DOHH2 (cell line): ENCODE measurements at regions not wholly inside any gene's neighbourhood (a gene's known extent, or its start where the extent isn't known, plus 50 kb on each side); places are given as distances from the start of the nearest gene placed in this dataset.

Experiments
- H3F3A ChIP-seq: fragments of 200-600 bp; sonication (generic), shearing (Covaris generic); 2 replicates; pipeline ENCODE4 v1.6.0; 2016; ENCODE audit warnings: antibody characterized with exemption, mild to moderate bottlenecking; ENCODE audit not compliant: control insufficient read depth, insufficient read depth
- H3K27ac ChIP-seq: fragments of 200-600 bp; sonication (generic); 2 replicates; pipeline ENCODE4 v1.5.1; 2014; ENCODE audit warnings: low read depth, mild to moderate bottlenecking, low read length, moderate library complexity
- H3K27me3 ChIP-seq: fragments of 200-600 bp; sonication (generic); 2 replicates; pipeline ENCODE4 v1.6.1; 2014; ENCODE audit warnings: mild to moderate bottlenecking, low read length, mixed read lengths; ENCODE audit not compliant: control insufficient read depth
- H3K36me3 ChIP-seq: fragments of 200-600 bp; sonication (generic); 2 replicates; pipeline ENCODE4 v1.6.1; 2014; ENCODE audit warnings: mild to moderate bottlenecking, low read length, moderate library complexity, mixed read lengths; ENCODE audit not compliant: control insufficient read depth
- H3K4me1 ChIP-seq: fragments of 200-600 bp; sonication (generic); 2 replicates; pipeline ENCODE4 v1.6.1; 2014; ENCODE audit warnings: mild to moderate bottlenecking, low read length, mixed read lengths; ENCODE audit not compliant: control insufficient read depth
- H3K4me2 ChIP-seq: fragments of 200-600 bp; sonication (generic); 2 replicates; pipeline ENCODE4 v1.6.0; 2014; ENCODE audit warnings: mild to moderate bottlenecking, low read length, moderate library complexity
- H3K4me3 ChIP-seq: fragments of 200-600 bp; sonication (generic); 2 replicates; pipeline ENCODE4 v1.5.1; 2014; ENCODE audit warnings: mild to moderate bottlenecking, low read length, mixed read lengths
- H3K79me2 ChIP-seq: fragments of 200-600 bp; sonication (generic); 2 replicates; pipeline ENCODE4 v1.6.1; 2014; ENCODE audit warnings: mild to moderate bottlenecking, low read length, mixed read lengths; ENCODE audit not compliant: control insufficient read depth
- H3K9me2 ChIP-seq: fragments of 200-600 bp; sonication (generic); replicated peaks from 2 replicates; pipeline ENCODE4 v1.6.1; 2014; ENCODE audit warnings: mild to moderate bottlenecking, low read length, mixed read lengths; ENCODE audit not compliant: control insufficient read depth
- H3K9me3 ChIP-seq: fragments of 200-600 bp; sonication (generic); 2 replicates; pipeline ENCODE4 v1.6.1; 2014; ENCODE audit warnings: antibody characterized with exemption, low read length, mixed read lengths; ENCODE audit not compliant: control insufficient read depth, insufficient read depth
- H4K20me1 ChIP-seq: fragments of 200-600 bp; sonication (generic); 2 replicates; pipeline ENCODE4 v1.6.0; 2014; ENCODE audit warnings: low read depth, mild to moderate bottlenecking, antibody characterized with exemption, low read length, moderate library complexity; ENCODE audit not compliant: control insufficient read depth, insufficient read depth
- EZH2phosphoT487 ChIP-seq: fragments of 200-600 bp; sonication (generic); IDR thresholded peaks from 2 replicates; pipeline ENCODE4 v1.6.1; 2017; ENCODE audit warnings: borderline replicate concordance, mild to moderate bottlenecking, antibody characterized with exemption, low read length, moderate library complexity, mixed read lengths
- TF ChIP-seq, protein P1 (sequence below): fragments of 200-600 bp; sonication (generic); IDR thresholded peaks from one replicate; pipeline ENCODE4 v1.5.1; 2014; ENCODE audit warnings: antibody characterized with exemption, mild to moderate bottlenecking, low read depth, low read length; ENCODE audit not compliant: poor library complexity, severe bottlenecking

DNA sequence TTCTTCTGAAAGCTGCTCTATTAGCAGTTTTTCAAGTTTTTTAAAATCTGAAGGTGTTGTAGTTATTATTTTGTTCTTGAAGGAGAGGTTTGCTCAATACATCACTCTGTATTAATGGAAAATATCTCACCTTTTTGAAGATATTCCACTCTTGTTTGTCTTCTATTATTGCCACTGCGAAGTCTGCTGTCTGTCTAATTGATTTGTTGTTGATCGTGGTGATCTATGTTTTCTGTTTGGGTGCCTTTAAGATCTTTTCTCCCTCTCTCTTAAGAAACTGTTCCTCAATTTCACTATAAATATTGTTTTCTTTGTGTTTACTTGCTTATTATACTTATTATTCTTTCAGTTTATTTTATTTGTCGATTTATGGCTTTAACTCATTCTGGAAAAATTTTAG is 64.9 kb upstream of the FZD8 start:
- H3K4me3 ChIP-seq, result no peak overlapping the region
- no peaks in the 10 kb centered on the region for H3K4me1 ChIP-seq
- no peaks in the 10 kb centered on the region for H3K9me3 ChIP-seq
- H3K4me2 ChIP-seq, result no peak overlapping the region
- H3K9me2 ChIP-seq, result no peaks in the 10 kb centered on the region
- H3K27ac ChIP-seq, result no peak overlapping the region
- TF ChIP-seq, protein P1, sequence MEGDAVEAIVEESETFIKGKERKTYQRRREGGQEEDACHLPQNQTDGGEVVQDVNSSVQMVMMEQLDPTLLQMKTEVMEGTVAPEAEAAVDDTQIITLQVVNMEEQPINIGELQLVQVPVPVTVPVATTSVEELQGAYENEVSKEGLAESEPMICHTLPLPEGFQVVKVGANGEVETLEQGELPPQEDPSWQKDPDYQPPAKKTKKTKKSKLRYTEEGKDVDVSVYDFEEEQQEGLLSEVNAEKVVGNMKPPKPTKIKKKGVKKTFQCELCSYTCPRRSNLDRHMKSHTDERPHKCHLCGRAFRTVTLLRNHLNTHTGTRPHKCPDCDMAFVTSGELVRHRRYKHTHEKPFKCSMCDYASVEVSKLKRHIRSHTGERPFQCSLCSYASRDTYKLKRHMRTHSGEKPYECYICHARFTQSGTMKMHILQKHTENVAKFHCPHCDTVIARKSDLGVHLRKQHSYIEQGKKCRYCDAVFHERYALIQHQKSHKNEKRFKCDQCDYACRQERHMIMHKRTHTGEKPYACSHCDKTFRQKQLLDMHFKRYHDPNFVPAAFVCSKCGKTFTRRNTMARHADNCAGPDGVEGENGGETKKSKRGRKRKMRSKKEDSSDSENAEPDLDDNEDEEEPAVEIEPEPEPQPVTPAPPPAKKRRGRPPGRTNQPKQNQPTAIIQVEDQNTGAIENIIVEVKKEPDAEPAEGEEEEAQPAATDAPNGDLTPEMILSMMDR, result no peak
- no peak for TF ChIP-seq EZH2phosphoT487
- H3F3A ChIP-seq, result no peaks in the 10 kb centered on the region
- H3K79me2 ChIP-seq, result no peaks in the 10 kb centered on the region
- no peaks in the 10 kb centered on the region for H4K20me1 ChIP-seq
- no peaks in the 10 kb centered on the region for H3K36me3 ChIP-seq
- no peaks in the 10 kb centered on the region for H3K27me3 ChIP-seq

- no peak overlapping the region for H3K4me2 ChIP-seq
- no peak overlapping the region for H3K4me3 ChIP-seq
- no peaks in the 10 kb centered on the region for H3K9me2 ChIP-seq
- H3K4me1 ChIP-seq, result no peaks in the 10 kb centered on the region
- H3K9me3 ChIP-seq, result no peaks in the 10 kb centered on the region
- TF ChIP-seq, protein P1, result no peak
- no peak for TF ChIP-seq EZH2phosphoT487
- H3K36me3 ChIP-seq, result no peaks in the 10 kb centered on the region
- H4K20me1 ChIP-seq, result no peaks in the 10 kb centered on the region
- no peaks in the 10 kb centered on the region for H3F3A ChIP-seq
- H3K27ac ChIP-seq, result no peak overlapping the region
- H3K27me3 ChIP-seq, result no peaks in the 10 kb centered on the region
- no peaks in the 10 kb centered on the region for H3K79me2 ChIP-seq
Observed at GRCh38 chr10:35705671-35706070, 63.6 kb upstream of the FZD8 start.

DNA sequence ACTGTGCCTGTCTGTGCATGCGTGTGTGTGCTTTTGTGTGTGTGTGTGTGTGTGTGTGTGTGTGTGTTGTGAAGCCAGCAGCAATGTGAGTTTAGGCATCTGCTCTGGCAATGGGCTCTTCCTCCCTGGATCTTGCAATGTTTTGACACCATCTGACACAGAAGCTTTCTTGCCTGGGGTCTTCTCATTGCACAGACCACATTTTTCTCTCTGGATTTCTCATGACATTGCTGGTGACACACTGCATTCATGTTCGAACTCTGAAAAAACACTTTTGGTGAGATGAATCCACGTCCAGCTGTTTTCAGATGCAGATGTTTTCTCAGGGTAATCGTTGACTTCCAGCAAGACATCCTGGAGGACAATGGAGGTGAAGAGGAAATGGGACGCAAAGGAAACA is 63.0 kb upstream of the FZD8 start:
- Histone ChIP-seq H3K27ac (no peak overlapping the region), H4K20me1 (no peaks in the 10 kb centered on the region), H3K9me3 (no peaks in the 10 kb centered on the region), H3K9me2 (no peaks in the 10 kb centered on the region), H3K27me3 (no peaks in the 10 kb centered on the region), H3K36me3 (no peaks in the 10 kb centered on the region), H3F3A (no peaks in the 10 kb centered on the region), H3K4me1 (no peaks in the 10 kb centered on the region), H3K4me2 (no peak overlapping the region), H3K79me2 (no peaks in the 10 kb centered on the region), H3K4me3 (no peak overlapping the region)
- TF ChIP-seq, protein P1, result no peak
- no peak for TF ChIP-seq EZH2phosphoT487

- Histone ChIP-seq H3K4me2 (no peak overlapping the region), H3K27ac (no peak overlapping the region), H3K4me1 (no peaks in the 10 kb centered on the region), H3K9me3 (no peaks in the 10 kb centered on the region), H3K36me3 (no peaks in the 10 kb centered on the region), H3K27me3 (no peaks in the 10 kb centered on the region), H4K20me1 (no peaks in the 10 kb centered on the region), H3K79me2 (no peaks in the 10 kb centered on the region), H3F3A (no peaks in the 10 kb centered on the region), H3K9me2 (no peaks in the 10 kb centered on the region), H3K4me3 (no peak overlapping the region)
- no peak for TF ChIP-seq EZH2phosphoT487
- TF ChIP-seq, protein P1, result no peak
Observed at GRCh38 chr10:35704401-35704800, 62.3 kb upstream of the FZD8 start.
